Left ventricle myocardium inferior (tissue), 1 donor: ENCODE measurements at regions not wholly inside any gene's neighbourhood (a gene's known extent, or its start where the extent isn't known, plus 50 kb on each side); places are given as distances from the start of the nearest gene placed in this dataset.
A peak's percentile ranks its signal among the peaks of the same experiment; 100 is the strongest.

Experiments
- DNase-seq: peaks from one replicate; pipeline ENCODE4 v3.0.0-alpha.2; 2020
- H3K27ac ChIP-seq: fragments of 200-600 bp; replicated peaks from 2 replicates; pipeline ENCODE4 v1.8.0; 2021
- H3K27me3 ChIP-seq: fragments of 200-600 bp; 2 replicates; pipeline ENCODE4 v1.8.0; 2021; ENCODE audit warnings: low read depth
- H3K36me3 ChIP-seq: fragments of 200-600 bp; 2 replicates; pipeline ENCODE4 v1.8.0; 2021
- H3K4me1 ChIP-seq: fragments of 200-600 bp; 2 replicates; pipeline ENCODE4 v1.8.0; 2021
- H3K4me3 ChIP-seq: fragments of 200-600 bp; 2 replicates; pipeline ENCODE4 v1.8.0; 2021; ENCODE audit warnings: mild to moderate bottlenecking, moderate library complexity
- H3K9me3 ChIP-seq: fragments of 200-600 bp; replicated peaks from 2 replicates; pipeline ENCODE4 v1.8.0; 2021
- intact Hi-C: fragments of 100-400 bp; cut with micrococcal nuclease; formaldehyde crosslinking; loops from one replicate; pipeline ENCODE4 v1.11.0; 2022
- TF ChIP-seq, protein P1 (sequence below): fragments of 200-600 bp; IDR thresholded peaks from 2 replicates; pipeline ENCODE4 v1.8.0; 2021; ENCODE audit warnings: antibody characterized with exemption, mild to moderate bottlenecking, borderline replicate concordance
- donor health status: DM: no; HTN: yes; CAD: no; lungs with severe emphysema.

DNA sequence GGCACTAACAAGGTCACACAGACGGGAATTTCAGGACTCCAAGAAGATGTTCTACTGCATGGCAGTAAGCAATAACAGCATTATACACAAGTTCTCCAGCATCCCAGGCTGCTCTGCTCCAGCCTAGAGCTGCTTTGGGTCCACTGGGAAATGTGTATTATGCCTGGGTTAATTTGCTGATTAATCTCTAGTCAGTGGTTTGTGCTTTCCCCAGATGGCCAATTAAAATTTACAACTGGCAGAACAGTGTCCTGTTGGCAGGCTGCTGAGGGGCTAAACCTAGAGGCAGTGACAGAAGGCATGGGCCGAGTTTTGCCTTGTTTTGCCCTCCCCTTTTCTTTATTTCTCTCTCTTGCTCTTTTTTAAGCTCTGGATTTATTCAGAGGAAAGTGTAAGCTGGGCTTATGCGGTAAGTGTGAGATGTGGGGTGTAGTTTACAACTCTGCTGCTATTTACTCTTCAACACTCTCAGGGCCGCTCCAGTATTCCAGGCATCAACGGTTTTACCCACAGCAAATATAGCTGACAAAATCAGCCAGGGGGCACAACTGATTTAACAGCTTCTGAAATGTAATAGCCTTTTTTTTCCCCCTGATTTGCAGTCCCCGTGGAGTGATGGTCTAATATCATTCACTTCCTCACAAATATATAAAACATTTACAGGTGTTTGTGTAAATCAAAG, 348.0 kb downstream of the GPD2 start:
- H3K27ac ChIP-seq, result peak overlapping the region; percentile 11
- intact Hi-C loops, result no loop called here
- TF ChIP-seq, protein P1, sequence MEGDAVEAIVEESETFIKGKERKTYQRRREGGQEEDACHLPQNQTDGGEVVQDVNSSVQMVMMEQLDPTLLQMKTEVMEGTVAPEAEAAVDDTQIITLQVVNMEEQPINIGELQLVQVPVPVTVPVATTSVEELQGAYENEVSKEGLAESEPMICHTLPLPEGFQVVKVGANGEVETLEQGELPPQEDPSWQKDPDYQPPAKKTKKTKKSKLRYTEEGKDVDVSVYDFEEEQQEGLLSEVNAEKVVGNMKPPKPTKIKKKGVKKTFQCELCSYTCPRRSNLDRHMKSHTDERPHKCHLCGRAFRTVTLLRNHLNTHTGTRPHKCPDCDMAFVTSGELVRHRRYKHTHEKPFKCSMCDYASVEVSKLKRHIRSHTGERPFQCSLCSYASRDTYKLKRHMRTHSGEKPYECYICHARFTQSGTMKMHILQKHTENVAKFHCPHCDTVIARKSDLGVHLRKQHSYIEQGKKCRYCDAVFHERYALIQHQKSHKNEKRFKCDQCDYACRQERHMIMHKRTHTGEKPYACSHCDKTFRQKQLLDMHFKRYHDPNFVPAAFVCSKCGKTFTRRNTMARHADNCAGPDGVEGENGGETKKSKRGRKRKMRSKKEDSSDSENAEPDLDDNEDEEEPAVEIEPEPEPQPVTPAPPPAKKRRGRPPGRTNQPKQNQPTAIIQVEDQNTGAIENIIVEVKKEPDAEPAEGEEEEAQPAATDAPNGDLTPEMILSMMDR, result no peak
- H3K9me3 ChIP-seq, result peaks cover 3% of the 10 kb centered on the region
- no peaks in the 10 kb centered on the region for H3K36me3 ChIP-seq
- H3K4me3 ChIP-seq, result no peak overlapping the region
- DNase-seq, result no peak
- H3K4me1 ChIP-seq, result peaks cover 4% of the 10 kb centered on the region
- no peaks in the 10 kb centered on the region for H3K27me3 ChIP-seq

DNA sequence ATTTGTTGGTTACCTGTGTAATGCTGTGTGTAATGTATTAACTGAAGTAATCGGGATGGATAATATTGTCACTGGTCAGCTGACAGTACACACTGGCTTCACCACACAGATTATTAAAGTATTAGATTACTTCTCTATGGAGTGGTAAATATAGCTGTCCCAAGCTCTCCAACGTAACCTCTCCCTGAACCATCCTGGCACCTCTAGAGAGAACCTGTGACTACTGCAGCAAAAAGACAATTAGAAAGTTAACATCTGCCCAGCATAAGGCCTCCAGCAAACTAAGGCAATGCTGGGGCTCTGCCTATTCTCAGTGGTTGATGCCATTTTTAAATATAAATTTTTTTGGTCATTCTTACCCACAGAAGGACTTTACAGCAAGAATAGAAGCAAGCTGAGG, 351.3 kb downstream of the GPD2 start:
- Histone ChIP-seq H3K4me1 (peaks cover 8% of the 10 kb centered on the region), H3K27me3 (no peaks in the 10 kb centered on the region), H3K36me3 (no peaks in the 10 kb centered on the region), H3K4me3 (peak overlapping the region; percentile 54), H3K27ac (peak overlapping the region; percentile 68), H3K9me3 (no peaks in the 10 kb centered on the region)
- TF ChIP-seq, protein P1, result no peak
- no peak for DNase-seq
- intact Hi-C loops, result no loop called here

DNA sequence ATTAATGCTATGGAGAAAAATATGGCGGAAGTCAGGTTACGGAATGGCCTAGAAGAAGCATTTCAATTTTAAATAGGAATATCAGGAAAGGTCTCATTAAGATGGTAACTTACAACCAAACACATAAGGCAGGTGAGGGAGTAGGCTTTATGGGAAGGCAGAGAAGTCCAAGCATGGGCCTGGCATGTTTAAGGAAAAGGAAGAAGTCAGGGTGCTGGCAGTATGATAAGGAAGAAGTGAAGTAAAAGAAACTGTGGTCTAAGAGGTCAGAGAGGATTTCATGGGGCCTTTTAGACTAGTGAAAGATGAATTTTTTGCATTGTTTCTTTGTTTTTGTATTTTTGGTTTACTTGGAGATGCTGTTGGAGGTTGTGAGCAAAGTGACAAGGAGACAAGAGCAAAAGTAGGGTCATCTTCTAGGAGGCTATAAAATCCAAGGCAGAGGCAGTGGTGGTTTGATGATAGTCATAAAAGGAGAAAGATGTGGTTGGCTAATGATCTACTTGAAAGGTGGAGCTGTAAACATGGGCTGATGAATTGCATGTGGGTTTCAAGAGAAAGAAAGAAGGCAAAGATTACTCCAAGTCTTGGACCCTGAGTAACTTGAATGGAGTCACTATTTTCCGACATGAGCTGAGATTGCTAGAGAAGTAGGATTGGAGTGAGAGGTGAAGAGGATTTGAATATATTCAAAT, 354.3 kb downstream of the GPD2 start:
- H3K4me3 ChIP-seq, result no peak overlapping the region
- TF ChIP-seq, protein P1, result no peak

DNA sequence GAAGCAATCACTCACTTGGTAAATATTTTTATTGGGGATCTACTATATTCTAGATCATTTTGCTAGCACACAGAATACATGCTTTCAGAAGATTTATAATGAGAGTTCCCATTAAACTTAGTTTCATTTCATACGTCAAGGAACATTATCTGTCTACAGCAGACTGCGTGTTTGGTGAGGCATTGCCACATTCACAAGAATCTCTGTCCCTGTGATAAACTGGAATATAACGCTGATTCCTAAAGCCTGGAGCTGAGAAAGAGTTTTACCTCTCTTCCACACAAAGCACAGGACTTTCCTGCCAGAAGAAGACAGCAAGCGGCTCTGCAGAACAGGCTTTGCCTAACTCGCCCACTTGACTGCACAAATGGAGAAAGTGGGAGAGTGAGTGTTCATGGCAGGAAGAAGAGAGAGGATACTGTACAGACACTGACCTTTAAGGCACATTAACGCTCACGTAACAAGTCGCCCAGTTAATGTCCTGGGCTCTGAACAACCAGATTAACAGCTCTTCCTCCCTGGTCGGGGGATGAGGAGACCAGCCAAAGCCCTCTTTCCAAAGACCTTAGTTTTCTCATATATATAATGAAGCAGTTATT, 356.2 kb downstream of the GPD2 start:
- Histone ChIP-seq H3K4me1 (peaks cover 4% of the 10 kb centered on the region), H3K9me3 (no peaks in the 10 kb centered on the region), H3K36me3 (no peaks in the 10 kb centered on the region), H3K27ac (no peak overlapping the region), H3K4me3 (no peak overlapping the region), H3K27me3 (no peaks in the 10 kb centered on the region)
- TF ChIP-seq, protein P1, result no peak
- DNase-seq, result no peak
- intact Hi-C loops, result no loop called here

More for the DNA sequence above, 354.3 kb downstream of the GPD2 start:
- intact Hi-C loops, result no loop called here
- no peak for DNase-seq
- H3K27me3 ChIP-seq, result no peaks in the 10 kb centered on the region
- no peak overlapping the region for H3K27ac ChIP-seq
- H3K36me3 ChIP-seq, result no peaks in the 10 kb centered on the region
- H3K9me3 ChIP-seq, result no peaks in the 10 kb centered on the region
- H3K4me1 ChIP-seq, result peaks cover 8% of the 10 kb centered on the region

DNA sequence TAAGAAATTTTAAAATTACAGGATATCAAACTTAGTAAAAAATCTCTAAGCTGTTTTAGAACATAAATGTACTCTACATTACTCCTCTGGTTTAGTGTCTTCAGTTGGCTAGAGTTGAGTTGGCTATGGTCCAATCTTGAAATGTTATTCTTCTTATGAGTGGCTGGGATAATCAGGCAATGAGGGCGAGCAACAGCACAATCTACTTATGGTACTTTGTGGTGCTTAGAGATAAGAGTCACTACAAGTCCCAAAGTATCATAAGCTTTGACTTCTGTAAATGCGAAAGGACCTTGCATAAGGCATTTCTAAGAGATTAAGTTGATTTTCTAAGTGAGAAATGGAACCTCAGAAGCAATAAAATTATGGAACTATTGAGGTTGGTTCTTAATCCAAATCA, 361.7 kb downstream of the GPD2 start:
- Histone ChIP-seq H3K9me3 (no peaks in the 10 kb centered on the region), H3K27ac (no peak overlapping the region), H3K4me3 (no peak overlapping the region), H3K27me3 (no peaks in the 10 kb centered on the region), H3K36me3 (no peaks in the 10 kb centered on the region), H3K4me1 (no peaks in the 10 kb centered on the region)
- no peak for DNase-seq
- TF ChIP-seq, protein P1, result no peak
- intact Hi-C loops, result no loop called here
